GOT3 (cell line): ENCODE measurements at regions not wholly inside any gene's neighbourhood (a gene's known extent, or its start where the extent isn't known, plus 50 kb on each side); places are given as distances from the start of the nearest gene placed in this dataset.
"Not testable (repeated sequence)": the region's sequence is repeated elsewhere in the genome, so short reads cannot be mapped to it uniquely, and the experiment has no call there.

ENCODE experiments used
- DNase-seq: peaks from one replicate; lab custom pipeline; 2025; ENCODE audit warnings: mixed read lengths; lab: John Stamatoyannopoulos, UW

- DNase-seq = no peak
These were observed 75.3 kb downstream of the TMEM167A start for GRCh38 chr5:83001796-83002381.

GRCh38 chr5:83000922-83001321 lies 76.3 kb downstream of the TMEM167A start:
- DNase-seq = no peak

- DNase-seq = no peak
These were observed 76.8 kb downstream of the TMEM167A start for GRCh38 chr5:83000428-83000827.

GRCh38 chr5:82993416-82993815 lies 83.8 kb downstream of the TMEM167A start:
- no peak for DNase-seq

- no peak for DNase-seq
These were observed 84.5 kb downstream of the TMEM167A start for GRCh38 chr5:82992646-82993045.

GRCh38 chr5:82991678-82992323 lies 85.4 kb downstream of the TMEM167A start:
- DNase-seq = no peak

GRCh38 chr5:82991059-82991458 lies 86.1 kb downstream of the TMEM167A start:
- DNase-seq = no peak

GRCh38 chr5:82987188-82987587 lies 90.0 kb downstream of the TMEM167A start:
- DNase-seq = no peak

- DNase-seq = no peak
These were observed 90.8 kb downstream of the TMEM167A start for GRCh38 chr5:82986404-82986803.

GRCh38 chr5:82985763-82986162 lies 91.4 kb downstream of the TMEM167A start:
- no peak for DNase-seq

GRCh38 chr5:82984786-82985735 lies 92.1 kb downstream of the TMEM167A start:
- DNase-seq = no peak

- DNase-seq = no peak
These were observed 94.3 kb downstream of the TMEM167A start for GRCh38 chr5:82982846-82983245.

GRCh38 chr5:82976887-82977286 lies 100.3 kb downstream of the TMEM167A start:
- not testable (repeated sequence) for DNase-seq

- no peak for DNase-seq
These were observed 101.4 kb downstream of the TMEM167A start for GRCh38 chr5:82975812-82976211.

- DNase-seq = no peak
These were observed 101.8 kb downstream of the TMEM167A start for GRCh38 chr5:82975396-82975795.

- not testable (repeated sequence) for DNase-seq
These were observed 102.8 kb downstream of the TMEM167A start for GRCh38 chr5:82974346-82974745.

GRCh38 chr5:82971901-82972300 lies 105.3 kb downstream of the TMEM167A start:
- no peak for DNase-seq

- DNase-seq = not testable (repeated sequence)
These were observed 106.0 kb downstream of the TMEM167A start for GRCh38 chr5:82971034-82971806.

GRCh38 chr5:82969221-82969976 lies 107.8 kb downstream of the TMEM167A start:
- DNase-seq = not testable (repeated sequence)

- DNase-seq = no peak
These were observed 110.1 kb downstream of the TMEM167A start for GRCh38 chr5:82967072-82967471.

- DNase-seq = no peak
These were observed 117.7 kb downstream of the TMEM167A start for GRCh38 chr5:82959466-82959865.
